GM23338 (cell line): ENCODE measurements at regions not wholly inside any gene's neighbourhood (a gene's known extent, or its start where the extent isn't known, plus 50 kb on each side); places are given as distances from the start of the nearest gene placed in this dataset.

ENCODE experiments used
- ATAC-seq: fragments of 200-7000 bp; cut with Tn5 transposase; 3 replicates; pipeline ENCODE4 v1.9.1; 2020
- DNase-seq: peaks from one replicate; pipeline ENCODE4 v3.0.0-alpha.2; 2015; ENCODE audit warnings: low spot score
- H2AFZ ChIP-seq: fragments of 200-600 bp; sonication (generic); 2 replicates; pipeline ENCODE4 v1.8.0; 2016; ENCODE audit warnings: antibody characterized with exemption, mild to moderate bottlenecking, moderate library complexity
- H3F3A ChIP-seq: fragments of 200-600 bp; sonication (generic); replicated peaks from 2 replicates; pipeline ENCODE4 v1.8.0; 2017; ENCODE audit warnings: antibody characterized with exemption, mixed run types, low read depth
- H3K27ac ChIP-seq: fragments of 200-600 bp; sonication (generic); 2 replicates; pipeline ENCODE4 v1.6.1; 2016; ENCODE audit warnings: low read depth
- H3K27me3 ChIP-seq: fragments of 200-600 bp; sonication (generic); 2 replicates; pipeline ENCODE4 v1.8.0; 2016; ENCODE audit warnings: mild to moderate bottlenecking, mixed run types, moderate library complexity; ENCODE audit not compliant: insufficient read depth
- H3K36me3 ChIP-seq: fragments of 200-600 bp; sonication (generic); 2 replicates; pipeline ENCODE4 v1.8.0; 2016; ENCODE audit warnings: mild to moderate bottlenecking; ENCODE audit not compliant: insufficient read depth
- H3K4me1 ChIP-seq: fragments of 200-600 bp; sonication (generic); 2 replicates; pipeline ENCODE4 v1.8.0; 2016; ENCODE audit warnings: mild to moderate bottlenecking, moderate library complexity; ENCODE audit not compliant: insufficient read depth
- H3K4me2 ChIP-seq: fragments of 200-600 bp; sonication (generic); 2 replicates; pipeline ENCODE4 v1.7.1; 2017; ENCODE audit warnings: mixed run types
- H3K4me3 ChIP-seq: fragments of 200-600 bp; sonication (generic); 2 replicates; pipeline ENCODE4 v1.6.1; 2016; ENCODE audit warnings: mixed run types
- H3K79me2 ChIP-seq: fragments of 200-600 bp; sonication (generic); replicated peaks from 2 replicates; pipeline ENCODE4 v1.8.0; 2017; ENCODE audit warnings: mild to moderate bottlenecking; ENCODE audit not compliant: insufficient read depth
- H3K9me2 ChIP-seq: fragments of 200-600 bp; sonication (generic); 2 replicates; pipeline ENCODE4 v1.8.0; 2017; ENCODE audit not compliant: insufficient read depth
- H4K20me1 ChIP-seq: fragments of 200-600 bp; sonication (generic); replicated peaks from 2 replicates; pipeline ENCODE4 v1.8.0; 2017; ENCODE audit warnings: mild to moderate bottlenecking; ENCODE audit not compliant: insufficient read depth
- H3K27ac Mint-ChIP-seq: 2 replicates; pipeline ENCODE4 v1.8.0; 2020; ENCODE audit warnings: inconsistent platforms, mild to moderate bottlenecking, moderate library complexity, mixed read lengths
- H3K27me3 Mint-ChIP-seq: 3 replicates; pipeline ENCODE4 v1.8.0; 2022; ENCODE audit warnings: low read depth, mild to moderate bottlenecking, moderate library complexity, mixed read lengths, inconsistent platforms; ENCODE audit not compliant: insufficient read depth, poor library complexity
- H3K36me3 Mint-ChIP-seq: 3 replicates; pipeline ENCODE4 v1.8.0; 2021; ENCODE audit warnings: low read depth, mild to moderate bottlenecking, inconsistent platforms, moderate library complexity, mixed read lengths
- H3K4me1 Mint-ChIP-seq: 3 replicates; pipeline ENCODE4 v1.8.0; 2020; ENCODE audit warnings: mild to moderate bottlenecking, inconsistent platforms, mixed read lengths
- H3K4me3 Mint-ChIP-seq: 3 replicates; pipeline ENCODE4 v1.8.0; 2021; ENCODE audit warnings: moderate library complexity, mild to moderate bottlenecking, inconsistent platforms, mixed read lengths
- H3K9me3 Mint-ChIP-seq: 3 replicates; pipeline ENCODE4 v1.8.0; 2020; ENCODE audit warnings: moderate library complexity, mild to moderate bottlenecking, inconsistent platforms, mixed read lengths
- CREB1 ChIP-seq: fragments of 250-450 bp; sonication (Bioruptor Pico); IDR thresholded peaks from 2 replicates; pipeline ENCODE4 v1.5.0; 2020; ENCODE audit warnings: low read depth, mild to moderate bottlenecking, moderate library complexity
- ETS1 ChIP-seq: IDR thresholded peaks from 2 replicates; pipeline ENCODE4 v1.6.1; 2016; ENCODE audit warnings: antibody characterized with exemption
- NANOG ChIP-seq: IDR thresholded peaks from 2 replicates; pipeline ENCODE4 v1.6.1; 2016; ENCODE audit warnings: antibody characterized with exemption, borderline replicate concordance
- STAT1 ChIP-seq: IDR thresholded peaks from one replicate; pipeline ENCODE4 v1.6.1; 2016; ENCODE audit warnings: antibody characterized with exemption; ENCODE audit not compliant: unreplicated experiment
- TF ChIP-seq, protein P1 (sequence below): fragments of 250-450 bp; sonication (Bioruptor Pico); IDR thresholded peaks from 2 replicates; pipeline ENCODE4 v1.5.0; 2020; ENCODE audit warnings: mild to moderate bottlenecking, moderate library complexity
- TF ChIP-seq, protein P2 (sequence below), 2 experiments: fragments of 200-600 bp in 1 of 2; sonication (generic) in 1 of 2; conservative IDR thresholded peaks; 2 replicates each; pipeline versions ENCODE4 v1.5.1 to v1.6.1; 2016 to 2017; ENCODE audit warnings: antibody characterized with exemption in 2 of 2, low read depth in 2 of 2, mild to moderate bottlenecking in 2 of 2, moderate library complexity in 1 of 2

- TF ChIP-seq, protein P1, sequence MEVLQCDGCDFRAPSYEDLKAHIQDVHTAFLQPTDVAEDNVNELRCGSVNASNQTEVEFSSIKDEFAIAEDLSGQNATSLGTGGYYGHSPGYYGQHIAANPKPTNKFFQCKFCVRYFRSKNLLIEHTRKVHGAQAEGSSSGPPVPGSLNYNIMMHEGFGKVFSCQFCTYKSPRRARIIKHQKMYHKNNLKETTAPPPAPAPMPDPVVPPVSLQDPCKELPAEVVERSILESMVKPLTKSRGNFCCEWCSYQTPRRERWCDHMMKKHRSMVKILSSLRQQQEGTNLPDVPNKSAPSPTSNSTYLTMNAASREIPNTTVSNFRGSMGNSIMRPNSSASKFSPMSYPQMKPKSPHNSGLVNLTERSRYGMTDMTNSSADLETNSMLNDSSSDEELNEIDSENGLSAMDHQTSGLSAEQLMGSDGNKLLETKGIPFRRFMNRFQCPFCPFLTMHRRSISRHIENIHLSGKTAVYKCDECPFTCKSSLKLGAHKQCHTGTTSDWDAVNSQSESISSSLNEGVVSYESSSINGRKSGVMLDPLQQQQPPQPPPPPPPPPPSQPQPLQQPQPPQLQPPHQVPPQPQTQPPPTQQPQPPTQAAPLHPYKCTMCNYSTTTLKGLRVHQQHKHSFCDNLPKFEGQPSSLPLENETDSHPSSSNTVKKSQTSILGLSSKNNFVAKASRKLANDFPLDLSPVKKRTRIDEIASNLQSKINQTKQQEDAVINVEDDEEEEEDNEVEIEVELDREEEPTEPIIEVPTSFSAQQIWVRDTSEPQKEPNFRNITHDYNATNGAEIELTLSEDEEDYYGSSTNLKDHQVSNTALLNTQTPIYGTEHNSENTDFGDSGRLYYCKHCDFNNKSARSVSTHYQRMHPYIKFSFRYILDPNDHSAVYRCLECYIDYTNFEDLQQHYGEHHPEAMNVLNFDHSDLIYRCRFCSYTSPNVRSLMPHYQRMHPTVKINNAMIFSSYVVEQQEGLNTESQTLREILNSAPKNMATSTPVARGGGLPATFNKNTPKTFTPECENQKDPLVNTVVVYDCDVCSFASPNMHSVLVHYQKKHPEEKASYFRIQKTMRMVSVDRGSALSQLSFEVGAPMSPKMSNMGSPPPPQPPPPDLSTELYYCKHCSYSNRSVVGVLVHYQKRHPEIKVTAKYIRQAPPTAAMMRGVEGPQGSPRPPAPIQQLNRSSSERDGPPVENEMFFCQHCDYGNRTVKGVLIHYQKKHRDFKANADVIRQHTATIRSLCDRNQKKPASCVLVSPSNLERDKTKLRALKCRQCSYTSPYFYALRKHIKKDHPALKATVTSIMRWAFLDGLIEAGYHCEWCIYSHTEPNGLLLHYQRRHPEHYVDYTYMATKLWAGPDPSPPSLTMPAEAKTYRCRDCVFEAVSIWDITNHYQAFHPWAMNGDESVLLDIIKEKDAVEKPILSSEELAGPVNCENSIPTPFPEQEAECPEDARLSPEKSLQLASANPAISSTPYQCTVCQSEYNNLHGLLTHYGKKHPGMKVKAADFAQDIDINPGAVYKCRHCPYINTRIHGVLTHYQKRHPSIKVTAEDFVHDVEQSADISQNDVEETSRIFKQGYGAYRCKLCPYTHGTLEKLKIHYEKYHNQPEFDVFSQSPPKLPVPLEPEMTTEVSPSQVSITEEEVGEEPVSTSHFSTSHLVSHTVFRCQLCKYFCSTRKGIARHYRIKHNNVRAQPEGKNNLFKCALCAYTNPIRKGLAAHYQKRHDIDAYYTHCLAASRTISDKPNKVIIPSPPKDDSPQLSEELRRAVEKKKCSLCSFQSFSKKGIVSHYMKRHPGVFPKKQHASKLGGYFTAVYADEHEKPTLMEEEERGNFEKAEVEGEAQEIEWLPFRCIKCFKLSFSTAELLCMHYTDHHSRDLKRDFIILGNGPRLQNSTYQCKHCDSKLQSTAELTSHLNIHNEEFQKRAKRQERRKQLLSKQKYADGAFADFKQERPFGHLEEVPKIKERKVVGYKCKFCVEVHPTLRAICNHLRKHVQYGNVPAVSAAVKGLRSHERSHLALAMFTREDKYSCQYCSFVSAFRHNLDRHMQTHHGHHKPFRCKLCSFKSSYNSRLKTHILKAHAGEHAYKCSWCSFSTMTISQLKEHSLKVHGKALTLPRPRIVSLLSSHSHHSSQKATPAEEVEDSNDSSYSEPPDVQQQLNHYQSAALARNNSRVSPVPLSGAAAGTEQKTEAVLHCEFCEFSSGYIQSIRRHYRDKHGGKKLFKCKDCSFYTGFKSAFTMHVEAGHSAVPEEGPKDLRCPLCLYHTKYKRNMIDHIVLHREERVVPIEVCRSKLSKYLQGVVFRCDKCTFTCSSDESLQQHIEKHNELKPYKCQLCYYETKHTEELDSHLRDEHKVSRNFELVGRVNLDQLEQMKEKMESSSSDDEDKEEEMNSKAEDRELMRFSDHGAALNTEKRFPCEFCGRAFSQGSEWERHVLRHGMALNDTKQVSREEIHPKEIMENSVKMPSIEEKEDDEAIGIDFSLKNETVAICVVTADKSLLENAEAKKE (CRISPR knock-in tag), result no peak
- TF ChIP-seq ETS1, result no peak
- no peak for TF ChIP-seq STAT1
- TF ChIP-seq CREB1 (CRISPR knock-in tag), result no peak
- TF ChIP-seq, protein P2, sequence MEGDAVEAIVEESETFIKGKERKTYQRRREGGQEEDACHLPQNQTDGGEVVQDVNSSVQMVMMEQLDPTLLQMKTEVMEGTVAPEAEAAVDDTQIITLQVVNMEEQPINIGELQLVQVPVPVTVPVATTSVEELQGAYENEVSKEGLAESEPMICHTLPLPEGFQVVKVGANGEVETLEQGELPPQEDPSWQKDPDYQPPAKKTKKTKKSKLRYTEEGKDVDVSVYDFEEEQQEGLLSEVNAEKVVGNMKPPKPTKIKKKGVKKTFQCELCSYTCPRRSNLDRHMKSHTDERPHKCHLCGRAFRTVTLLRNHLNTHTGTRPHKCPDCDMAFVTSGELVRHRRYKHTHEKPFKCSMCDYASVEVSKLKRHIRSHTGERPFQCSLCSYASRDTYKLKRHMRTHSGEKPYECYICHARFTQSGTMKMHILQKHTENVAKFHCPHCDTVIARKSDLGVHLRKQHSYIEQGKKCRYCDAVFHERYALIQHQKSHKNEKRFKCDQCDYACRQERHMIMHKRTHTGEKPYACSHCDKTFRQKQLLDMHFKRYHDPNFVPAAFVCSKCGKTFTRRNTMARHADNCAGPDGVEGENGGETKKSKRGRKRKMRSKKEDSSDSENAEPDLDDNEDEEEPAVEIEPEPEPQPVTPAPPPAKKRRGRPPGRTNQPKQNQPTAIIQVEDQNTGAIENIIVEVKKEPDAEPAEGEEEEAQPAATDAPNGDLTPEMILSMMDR (conservative IDR thresholded peaks at IDR 0.05; ENCODE audit: low read depth in 2 of 2), result no peak
Observed at GRCh38 chr2:18684206-18685038, 95.1 kb upstream of the NT5C1B start (continued).

DNA sequence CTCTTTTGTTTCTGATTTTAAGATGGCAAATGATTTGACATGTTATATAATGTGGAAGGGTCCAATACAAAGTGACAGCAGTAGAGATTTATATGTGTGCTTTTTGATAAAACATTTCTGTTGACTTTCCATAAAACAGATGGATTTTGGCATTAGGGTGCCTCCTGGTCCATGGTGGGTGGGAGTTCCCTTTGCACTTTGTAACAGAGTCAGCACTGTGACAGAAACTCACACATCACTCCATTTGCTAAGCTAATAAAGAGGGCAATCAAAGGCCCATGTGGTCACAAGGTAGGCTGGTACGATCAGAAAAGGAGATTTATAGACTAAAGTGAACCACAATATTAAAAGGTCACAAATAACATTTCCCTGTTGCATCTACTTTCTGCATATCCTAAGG, 93.3 kb upstream of the NT5C1B start:
- Mint-ChIP-seq H3K4me1 (no peaks in the 10 kb centered on the region), H3K27ac (no peak overlapping the region), H3K27me3 (no peaks in the 10 kb centered on the region), H3K36me3 (no peaks in the 10 kb centered on the region), H3K4me3 (no peak overlapping the region), H3K9me3 (no peaks in the 10 kb centered on the region)
- Histone ChIP-seq H3K27ac (no peak overlapping the region), H3K4me3 (no peak overlapping the region), H3K27me3 (no peaks in the 10 kb centered on the region), H4K20me1 (no peaks in the 10 kb centered on the region), H2AFZ (no peak overlapping the region), H3K36me3 (no peaks in the 10 kb centered on the region), H3K4me1 (no peaks in the 10 kb centered on the region), H3K9me2 (no peaks in the 10 kb centered on the region), H3F3A (no peaks in the 10 kb centered on the region), H3K4me2 (no peak overlapping the region), H3K79me2 (no peaks in the 10 kb centered on the region)
- DNase-seq (no peak), ATAC-seq (no peak)
- no peak for TF ChIP-seq NANOG
